Esophagus muscularis mucosa (tissue), 4 donors: ENCODE measurements at regions not wholly inside any gene's neighbourhood (a gene's known extent, or its start where the extent isn't known, plus 50 kb on each side); places are given as distances from the start of the nearest gene placed in this dataset.

Experiments
- DNase-seq: peaks from one replicate; pipeline ENCODE4 v3.0.0-alpha.2; 2017; ENCODE audit errors: extremely low spot score
- H3K27ac ChIP-seq, 4 donors: fragments of 200-600 bp; sonication (generic); replicated peaks in 1 of 4; 1 replicate in 3 of 4; 2 replicates in 1 of 4; pipeline ENCODE4 v1.5.1; 2016 to 2019; ENCODE audit warnings: mild to moderate bottlenecking in 1 of 4
- H3K27me3 ChIP-seq, 4 donors: fragments of 200-600 bp; sonication (generic); one replicate each; pipeline versions ENCODE4 v1.5.1 to v1.6.0; 2016 to 2019
- H3K36me3 ChIP-seq, 4 donors: fragments of 200-600 bp; sonication (generic); one replicate each; pipeline ENCODE4 v1.5.1; 2016 to 2019
- H3K4me1 ChIP-seq, 4 donors: fragments of 200-600 bp; sonication (generic); one replicate each; pipeline ENCODE4 v1.5.1; 2016 to 2019
- H3K4me3 ChIP-seq, 4 donors: fragments of 200-600 bp; sonication (generic); 1 replicate in 2 of 4; 2 replicates in 2 of 4; pipeline ENCODE4 v1.5.1; 2016 to 2019; ENCODE audit warnings: mild to moderate bottlenecking in 4 of 4, moderate library complexity in 1 of 4
- H3K9me3 ChIP-seq, 4 donors: fragments of 200-600 bp; sonication (generic); 1 replicate in 3 of 4; 2 replicates in 1 of 4; pipeline ENCODE4 v1.5.1; 2016 to 2019
- EP300 ChIP-seq: sonication (generic); formaldehyde crosslinking; IDR thresholded peaks from one replicate; pipeline ENCODE4 v1.6.1; 2017; ENCODE audit warnings: antibody characterized with exemption
- POLR2A ChIP-seq: fragments of 450-650 bp; IDR thresholded peaks from one replicate; pipeline ENCODE4 v1.6.1; 2017; ENCODE audit warnings: antibody characterized with exemption, moderate library complexity, mild to moderate bottlenecking, low read depth
- POLR2AphosphoS5 ChIP-seq, 2 donors: sonication (generic); formaldehyde crosslinking; IDR thresholded peaks; one replicate each; pipeline ENCODE4 v1.6.1; 2017; ENCODE audit warnings: antibody characterized with exemption in 2 of 2
- WGBS: methylation state at CpG from one replicate; pipeline ENCODE4 v1.1.5; 2018; 5-methylcytosine and 5-hydroxymethylcytosine counted together
- intact Hi-C: fragments of 100-400 bp; cut with DNase I; formaldehyde crosslinking; loops from one replicate; pipeline ENCODE4 v1.15.1; 2023
- TF ChIP-seq, protein P1 (sequence below), 3 experiments: fragments of 200-600 bp in 2 of 3; fragments of 450-650 bp in 1 of 3; sonication (generic) in 2 of 3; IDR thresholded peaks; one replicate each; pipeline ENCODE4 v1.5.1; 2017 to 2019; ENCODE audit warnings: antibody characterized with exemption in 3 of 3, mild to moderate bottlenecking in 2 of 3, moderate library complexity in 1 of 3

DNA sequence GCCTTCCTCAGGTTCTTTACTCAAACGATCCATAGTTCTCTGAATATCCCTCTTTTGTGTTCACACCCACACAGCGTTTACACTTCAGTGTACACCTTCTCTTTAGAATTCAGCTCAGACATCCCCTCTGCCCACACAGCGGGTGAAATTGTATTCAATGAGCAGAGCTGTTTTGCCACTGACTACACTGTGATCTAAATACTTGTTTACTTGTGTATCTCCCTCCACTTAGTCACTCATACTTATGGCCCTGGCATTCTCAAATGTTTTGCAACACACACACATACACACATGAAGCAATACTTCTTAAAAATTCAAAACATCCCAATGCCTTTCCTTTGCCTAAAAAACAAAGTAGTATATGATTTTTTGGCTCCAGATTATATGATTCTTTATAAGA is 297.1 kb downstream of the TMX3 start:
- Histone ChIP-seq H3K27ac (no peak overlapping the region), H3K4me1 (no peaks in the 10 kb centered on the region), H3K4me3 (no peak overlapping the region), H3K36me3 (no peaks in the 10 kb centered on the region), H3K27me3 (no peaks in the 10 kb centered on the region), H3K9me3 (no peaks in the 10 kb centered on the region)
- intact Hi-C loops = no loop called here
- 80% methylated on average over 3 of the region's 3 CpGs for WGBS
- no peak for DNase-seq
- TF ChIP-seq, protein P1, sequence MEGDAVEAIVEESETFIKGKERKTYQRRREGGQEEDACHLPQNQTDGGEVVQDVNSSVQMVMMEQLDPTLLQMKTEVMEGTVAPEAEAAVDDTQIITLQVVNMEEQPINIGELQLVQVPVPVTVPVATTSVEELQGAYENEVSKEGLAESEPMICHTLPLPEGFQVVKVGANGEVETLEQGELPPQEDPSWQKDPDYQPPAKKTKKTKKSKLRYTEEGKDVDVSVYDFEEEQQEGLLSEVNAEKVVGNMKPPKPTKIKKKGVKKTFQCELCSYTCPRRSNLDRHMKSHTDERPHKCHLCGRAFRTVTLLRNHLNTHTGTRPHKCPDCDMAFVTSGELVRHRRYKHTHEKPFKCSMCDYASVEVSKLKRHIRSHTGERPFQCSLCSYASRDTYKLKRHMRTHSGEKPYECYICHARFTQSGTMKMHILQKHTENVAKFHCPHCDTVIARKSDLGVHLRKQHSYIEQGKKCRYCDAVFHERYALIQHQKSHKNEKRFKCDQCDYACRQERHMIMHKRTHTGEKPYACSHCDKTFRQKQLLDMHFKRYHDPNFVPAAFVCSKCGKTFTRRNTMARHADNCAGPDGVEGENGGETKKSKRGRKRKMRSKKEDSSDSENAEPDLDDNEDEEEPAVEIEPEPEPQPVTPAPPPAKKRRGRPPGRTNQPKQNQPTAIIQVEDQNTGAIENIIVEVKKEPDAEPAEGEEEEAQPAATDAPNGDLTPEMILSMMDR (IDR thresholded peaks at IDR 0.05) = no peak
- no peak for TF ChIP-seq POLR2A
- TF ChIP-seq POLR2AphosphoS5 (IDR thresholded peaks at IDR 0.05) = no peak
- no peak for TF ChIP-seq EP300

DNA sequence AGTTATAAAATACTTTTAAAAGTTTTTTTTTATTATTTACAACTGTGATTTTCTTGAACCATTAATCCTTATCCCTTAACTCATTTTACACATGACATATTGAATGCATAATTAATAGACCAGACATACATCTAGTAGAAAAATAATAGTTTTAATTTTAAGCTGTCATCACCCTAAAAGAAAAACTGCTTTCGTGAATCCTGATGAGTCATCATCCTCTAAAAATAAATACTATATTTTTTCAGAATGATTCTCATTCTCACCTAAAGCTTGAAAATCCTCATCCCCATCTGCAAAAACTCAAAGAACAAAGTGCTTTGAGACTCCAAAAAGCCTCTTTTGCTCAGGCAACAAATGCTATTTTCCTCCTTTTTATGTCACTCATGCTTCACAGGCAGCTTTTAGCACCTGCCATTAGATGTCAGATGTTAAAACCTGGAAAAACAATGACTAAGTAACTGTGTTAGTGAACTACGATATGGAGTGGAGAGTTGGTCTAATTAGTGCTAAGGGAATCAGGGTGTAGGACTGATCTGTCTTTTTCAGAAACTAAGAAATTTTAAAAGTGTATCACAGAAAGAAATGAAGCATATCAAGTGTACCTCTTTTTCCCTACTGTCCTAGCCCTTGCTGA is 297.6 kb downstream of the TMX3 start:
- H3K9me3 ChIP-seq = no peaks in the 10 kb centered on the region

DNA sequence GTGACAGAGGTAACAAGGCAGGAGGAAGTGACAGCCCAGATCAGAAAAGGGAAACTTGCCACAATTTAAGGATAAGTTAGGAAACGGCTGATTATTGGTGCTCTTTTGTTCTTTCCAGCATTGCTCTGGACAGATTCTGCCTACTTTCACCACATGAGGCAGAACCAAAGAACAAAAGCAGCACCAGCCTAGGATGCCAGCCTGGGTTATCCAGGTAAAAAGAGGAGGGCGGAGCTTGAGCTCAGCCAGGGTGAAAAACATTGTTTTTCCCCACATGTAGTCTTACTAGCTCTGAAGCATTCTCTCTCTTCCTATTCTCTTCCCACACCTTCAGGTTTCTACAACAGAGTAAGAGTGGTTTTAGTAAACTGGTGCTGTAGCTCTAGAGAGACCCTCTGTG is 300.5 kb downstream of the TMX3 start:
- H3K4me1 ChIP-seq = no peaks in the 10 kb centered on the region
- H3K4me3 ChIP-seq = no peak overlapping the region
- intact Hi-C loops = no loop called here
- WGBS = 79% methylated on average over 2 of the region's 2 CpGs
- no peak for DNase-seq
- H3K36me3 ChIP-seq = no peaks in the 10 kb centered on the region
- no peaks in the 10 kb centered on the region for H3K9me3 ChIP-seq
- no peak overlapping the region for H3K27ac ChIP-seq
- TF ChIP-seq POLR2A = no peak
- no peak for TF ChIP-seq EP300
- TF ChIP-seq, protein P1 (IDR thresholded peaks at IDR 0.05) = no peak
- no peak for TF ChIP-seq POLR2AphosphoS5 (IDR thresholded peaks at IDR 0.05)
- H3K27me3 ChIP-seq = no peaks in the 10 kb centered on the region

More for the DNA sequence above, 297.6 kb downstream of the TMX3 start:
- H3K36me3 ChIP-seq = no peaks in the 10 kb centered on the region
- intact Hi-C loops = no loop called here
- no peaks in the 10 kb centered on the region for H3K27me3 ChIP-seq
- WGBS = 20% methylated on average over 2 of the region's 2 CpGs
- no peaks in the 10 kb centered on the region for H3K4me1 ChIP-seq
- H3K4me3 ChIP-seq = no peak overlapping the region
- H3K27ac ChIP-seq = no peak overlapping the region
- TF ChIP-seq POLR2AphosphoS5 (IDR thresholded peaks at IDR 0.05) = no peak
- TF ChIP-seq, protein P1 (IDR thresholded peaks at IDR 0.05) = no peak
- no peak for TF ChIP-seq POLR2A
- no peak for TF ChIP-seq EP300
- no peak for DNase-seq

DNA sequence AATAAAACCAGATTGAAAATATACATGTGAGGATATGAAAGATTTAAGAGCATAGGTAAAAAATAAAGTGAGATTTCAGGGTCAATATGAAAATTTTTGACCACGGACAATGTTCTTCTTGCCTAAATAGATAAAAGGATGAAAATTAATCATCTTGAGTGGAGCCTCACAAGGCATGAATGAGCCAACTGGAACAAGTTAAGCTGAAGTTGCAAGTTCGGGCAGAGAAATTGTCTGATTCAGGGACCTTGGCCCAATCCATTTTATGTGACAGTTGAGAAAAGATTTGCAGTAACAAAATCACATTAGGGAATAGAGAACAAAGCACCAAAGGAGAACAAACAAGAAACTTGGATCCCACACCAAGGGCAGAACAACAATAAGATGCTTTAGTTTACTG is 305.3 kb downstream of the TMX3 start:
- Histone ChIP-seq H3K27me3 (no peaks in the 10 kb centered on the region), H3K4me3 (no peak overlapping the region), H3K9me3 (no peaks in the 10 kb centered on the region), H3K4me1 (no peaks in the 10 kb centered on the region), H3K27ac (no peak overlapping the region), H3K36me3 (no peaks in the 10 kb centered on the region)
- intact Hi-C loops = no loop called here
- 58% methylated on average over 2 of the region's 2 CpGs for WGBS
- no peak for DNase-seq
- no peak for TF ChIP-seq EP300

DNA sequence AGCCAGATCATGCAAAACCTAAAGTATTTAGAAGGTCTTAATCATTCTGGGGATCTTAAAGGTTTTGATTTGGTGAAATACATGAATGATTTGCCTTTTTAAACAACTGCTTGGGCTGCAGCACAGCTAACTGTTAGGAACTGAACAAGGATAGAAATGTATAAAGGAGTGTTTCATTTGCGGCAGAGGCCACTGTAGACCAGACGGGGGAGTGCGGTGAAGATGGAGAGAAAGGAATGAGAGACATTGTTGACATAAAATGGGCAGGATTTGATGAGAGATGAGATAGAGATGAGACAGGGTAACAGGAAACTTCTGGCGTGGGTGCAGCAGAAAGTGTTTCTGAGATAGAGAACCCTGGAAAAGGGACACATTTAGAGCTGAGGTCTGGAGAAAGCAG is 308.1 kb downstream of the TMX3 start:
- H3K27ac ChIP-seq = no peak overlapping the region

More for the DNA sequence above, 308.1 kb downstream of the TMX3 start:
- TF ChIP-seq POLR2A (no peak), POLR2AphosphoS5 (IDR thresholded peaks at IDR 0.05) (no peak), EP300 (no peak)
- TF ChIP-seq, protein P1 (IDR thresholded peaks at IDR 0.05) = no peak
- DNase-seq = no peak
- Histone ChIP-seq H3K4me1 (no peaks in the 10 kb centered on the region), H3K36me3 (no peaks in the 10 kb centered on the region), H3K4me3 (no peak overlapping the region), H3K27me3 (no peaks in the 10 kb centered on the region), H3K9me3 (no peaks in the 10 kb centered on the region)
- intact Hi-C loops = no loop called here
- 52% methylated on average over 4 of the region's 4 CpGs for WGBS
